Liver (tissue), 3 donors: ENCODE measurements at regions not wholly inside any gene's neighbourhood (a gene's known extent, or its start where the extent isn't known, plus 50 kb on each side); places are given as distances from the start of the nearest gene placed in this dataset.

ENCODE experiments used
- ATF3 ChIP-seq: IDR thresholded peaks from 2 replicates; pipeline ENCODE4 v1.6.1; 2016; ENCODE audit warnings: antibody characterized with exemption
- CTCF ChIP-seq: fragments of 150-350 bp; IDR thresholded peaks from 2 replicates; pipeline ENCODE4 v1.5.1; 2017; ENCODE audit warnings: improper control_type of control experiment, low read depth, low read length; ENCODE audit not compliant: missing input control
- GABPA ChIP-seq, 2 donors: IDR thresholded peaks in 1 of 2; conservative IDR thresholded peaks in 1 of 2; 2 replicates each; pipeline ENCODE4 v1.6.1; 2016; ENCODE audit warnings: antibody characterized with exemption in 2 of 2, mild to moderate bottlenecking in 1 of 2, moderate library complexity in 1 of 2
- HNF4G ChIP-seq: IDR thresholded peaks from 2 replicates; pipeline ENCODE4 v1.6.1; 2016; ENCODE audit warnings: antibody characterized with exemption
- MAX ChIP-seq: IDR thresholded peaks from 2 replicates; pipeline ENCODE4 v1.6.1; 2016; ENCODE audit warnings: antibody characterized with exemption
- RAD21 ChIP-seq, 2 donors: IDR thresholded peaks; 2 replicates each; pipeline ENCODE4 v1.6.1; 2016; ENCODE audit warnings: antibody characterized with exemption in 2 of 2, mild to moderate bottlenecking in 2 of 2
- REST ChIP-seq: IDR thresholded peaks from 2 replicates; pipeline ENCODE4 v1.6.1; 2016; ENCODE audit warnings: antibody characterized with exemption, mild to moderate bottlenecking
- SP1 ChIP-seq: IDR thresholded peaks from 2 replicates; pipeline ENCODE4 v1.6.1; 2018; ENCODE audit warnings: antibody characterized with exemption, mild to moderate bottlenecking
- TAF1 ChIP-seq: conservative IDR thresholded peaks from 2 replicates; pipeline ENCODE4 v1.6.1; 2016; ENCODE audit warnings: antibody characterized with exemption, mild to moderate bottlenecking
- YY1 ChIP-seq: IDR thresholded peaks from 2 replicates; pipeline ENCODE4 v1.6.1; 2016; ENCODE audit warnings: antibody characterized with exemption, mild to moderate bottlenecking
- donor health status: healthy.
- donor health status: healthy.

- TF ChIP-seq ATF3 (no peak), CTCF (no peak), YY1 (no peak), SP1 (no peak), REST (no peak), RAD21 (IDR thresholded peaks at IDR 0.05) (no peak), TAF1 (no peak), HNF4G (no peak), GABPA (IDR thresholded peaks at IDR 0.05 in 1 of 2, conservative IDR thresholded peaks at IDR 0.05 in 1 of 2) (no peak), MAX (no peak)
These were observed 521.9 kb upstream of the ARX start for GRCh38 chrX:25537699-25538098.
